SK-N-SH (cell line): ENCODE measurements at regions not wholly inside any gene's neighbourhood (a gene's known extent, or its start where the extent isn't known, plus 50 kb on each side); places are given as distances from the start of the nearest gene placed in this dataset.

Source experiments
- CTCF ChIA-PET: fragments of 300-600, 350-600 bp; formaldehyde crosslinking; extraction: SDS; loops from one replicate; lab custom pipeline; 2021; lab: Yijun Ruan, JAX
- POLR2A ChIA-PET: fragments of 350-600 bp; sonication (Branson Sonifier 250); formaldehyde crosslinking; extraction: SDS; loops from one replicate; lab custom pipeline; 2020; ENCODE audit warnings: antibody characterized with exemption, inconsistent platforms; lab: Yijun Ruan, JAX
- DNase-seq: peaks from one replicate; pipeline ENCODE4 v3.0.0; 2012
- H2AFZ ChIP-seq: fragments of 200-600 bp; sonication (generic); 2 replicates; pipeline ENCODE4 v1.8.1; 2016; ENCODE audit warnings: antibody characterized with exemption, mild to moderate bottlenecking, low read depth
- H3F3A ChIP-seq: fragments of 200-600 bp; sonication (generic); replicated peaks from 2 replicates; pipeline ENCODE3; 2016; ENCODE audit warnings: antibody characterized with exemption, mild to moderate bottlenecking; ENCODE audit not compliant: insufficient read depth
- H3K27ac ChIP-seq, 2 experiments: fragments of 200-500 bp in 1 of 2; fragments of 200-600 bp in 1 of 2; sonication (Bioruptor generic) in 1 of 2; sonication (generic), shearing (Covaris generic) in 1 of 2; 2 replicates each; pipeline versions ENCODE4 v1.5.1 to v1.6.1; 2014 to 2016; ENCODE audit warnings: low read depth in 2 of 2, inconsistent platforms in 1 of 2, low read length in 1 of 2, mild to moderate bottlenecking in 1 of 2, mixed read lengths in 1 of 2
- H3K27me3 ChIP-seq: fragments of 200-600 bp; sonication (generic), shearing (Covaris generic); 2 replicates; pipeline ENCODE4 v1.6.1; 2016; ENCODE audit warnings: mixed run types; ENCODE audit not compliant: insufficient read depth
- H3K36me3 ChIP-seq, 2 experiments: fragments of 200-500 bp in 1 of 2; fragments of 200-600 bp in 1 of 2; sonication (Bioruptor generic) in 1 of 2; sonication (generic) in 1 of 2; replicated peaks in 1 of 2; 2 replicates each; pipeline versions ENCODE3 to v1.5.1; 2014 to 2016; ENCODE audit warnings: low read length in 1 of 2, mild to moderate bottlenecking in 1 of 2; ENCODE audit not compliant: insufficient read depth in 2 of 2, control insufficient read depth in 1 of 2
- H3K4me1 ChIP-seq, 2 experiments: fragments of 200-500 bp in 1 of 2; fragments of 200-600 bp in 1 of 2; sonication (Bioruptor generic) in 1 of 2; sonication (generic), shearing (Covaris generic) in 1 of 2; 2 replicates each; pipeline versions ENCODE4 v1.5.1 to v1.6.1; 2014 to 2016; ENCODE audit warnings: low read depth in 1 of 2, low read length in 1 of 2, mixed run types in 1 of 2; ENCODE audit not compliant: insufficient read depth in 2 of 2, control insufficient read depth in 1 of 2
- H3K4me2 ChIP-seq: fragments of 200-600 bp; sonication (generic), shearing (Covaris generic); 2 replicates; pipeline ENCODE4 v1.6.1; 2017; ENCODE audit warnings: mixed run types
- H3K4me3 ChIP-seq, 2 experiments: fragments of 200-500 bp in 1 of 2; fragments of 200-600 bp in 1 of 2; sonication (Bioruptor generic) in 1 of 2; sonication (generic), shearing (Covaris generic) in 1 of 2; 2 replicates each; pipeline versions ENCODE4 v1.5.1 to v1.8.1; 2014 to 2016; ENCODE audit warnings: low read depth in 2 of 2, inconsistent platforms in 1 of 2, low read length in 1 of 2, mild to moderate bottlenecking in 1 of 2, mixed read lengths in 1 of 2, moderate library complexity in 1 of 2
- H3K79me2 ChIP-seq: fragments of 200-600 bp; sonication (generic); 2 replicates; pipeline ENCODE4 v1.8.1; 2017; ENCODE audit warnings: mild to moderate bottlenecking; ENCODE audit not compliant: insufficient read depth
- H3K9ac ChIP-seq: fragments of 200-600 bp; sonication (generic); 2 replicates; pipeline ENCODE4 v1.6.1; 2017; ENCODE audit warnings: mixed run types
- H3K9me2 ChIP-seq: fragments of 200-600 bp; sonication (generic); 2 replicates; pipeline ENCODE4 v1.6.1; 2017; ENCODE audit warnings: mixed run types
- H3K9me3 ChIP-seq: fragments of 200-600 bp; sonication (generic); 2 replicates; pipeline ENCODE4 v1.6.1; 2017; ENCODE audit warnings: mixed run types, mild to moderate bottlenecking, moderate library complexity
- H4K20me1 ChIP-seq: fragments of 200-600 bp; sonication (generic); 2 replicates; pipeline ENCODE4 v1.6.1; 2017; ENCODE audit warnings: mild to moderate bottlenecking, mixed run types; ENCODE audit not compliant: insufficient read depth
- CHD2 ChIP-seq: fragments of 150-350 bp; IDR thresholded peaks from 2 replicates; pipeline ENCODE4 v1.6.1; 2018; ENCODE audit warnings: low read length; ENCODE audit not compliant: partially characterized antibody
- EP300 ChIP-seq, 2 experiments: IDR thresholded peaks; 2 replicates each; pipeline versions ENCODE4 v1.4.0 to v1.6.1; 2012; ENCODE audit warnings: borderline replicate concordance in 1 of 2, low read depth in 1 of 2, low read length in 1 of 2
- FOSL2 ChIP-seq: IDR thresholded peaks from 2 replicates; pipeline ENCODE4 v1.4.0; 2012; ENCODE audit warnings: low read depth, mild to moderate bottlenecking, moderate library complexity, borderline replicate concordance
- FOXJ3 ChIP-seq: sonication (generic); formaldehyde crosslinking; IDR thresholded peaks from 2 replicates; pipeline ENCODE4 v1.5.1; 2020; ENCODE audit warnings: mild to moderate bottlenecking, missing genetic modification reagents
- GABPA ChIP-seq: IDR thresholded peaks from 2 replicates; pipeline ENCODE4 v1.4.0; 2012; ENCODE audit warnings: low read depth, mild to moderate bottlenecking
- JUND ChIP-seq: IDR thresholded peaks from 2 replicates; pipeline ENCODE4 v1.4.0; 2012
- MAX ChIP-seq: IDR thresholded peaks from 2 replicates; pipeline ENCODE4 v1.4.0; 2012; ENCODE audit warnings: low read depth
- MEF2A ChIP-seq: IDR thresholded peaks from 2 replicates; pipeline ENCODE4 v1.4.0; 2012; ENCODE audit warnings: low read depth, borderline replicate concordance
- MXI1 ChIP-seq: IDR thresholded peaks from 2 replicates; pipeline ENCODE4 v1.6.1; 2012; ENCODE audit warnings: mild to moderate bottlenecking, low read depth, low read length, improper control_type of control experiment
- PBX3 ChIP-seq: IDR thresholded peaks from 2 replicates; pipeline ENCODE4; 2012
- RAD21 ChIP-seq: IDR thresholded peaks from 2 replicates; pipeline ENCODE4 v1.6.1; 2012; ENCODE audit warnings: mild to moderate bottlenecking, low read length
- SIN3A ChIP-seq: IDR thresholded peaks from 2 replicates; pipeline ENCODE4 v1.6.1; 2012; ENCODE audit warnings: low read depth, mild to moderate bottlenecking, low read length, moderate library complexity, borderline replicate concordance
- TCF12 ChIP-seq: IDR thresholded peaks from 2 replicates; pipeline ENCODE4 v1.4.0; 2012
- TEAD4 ChIP-seq: IDR thresholded peaks from 2 replicates; pipeline ENCODE4 v1.4.0; 2012; ENCODE audit warnings: mild to moderate bottlenecking, borderline replicate concordance; ENCODE audit not compliant: insufficient read depth
- YY1 ChIP-seq: IDR thresholded peaks from 2 replicates; pipeline ENCODE4 v1.4.0; 2012; ENCODE audit warnings: low read depth, mild to moderate bottlenecking
- ZBTB33 ChIP-seq: IDR thresholded peaks from 2 replicates; pipeline ENCODE4 v1.4.0; 2012; ENCODE audit warnings: low read depth, borderline replicate concordance
- WGBS: methylation state at CpG from one replicate; pipeline ENCODE4 v1.1.6; 2017; ENCODE audit warnings: low lambda C conversion rate; 5-methylcytosine and 5-hydroxymethylcytosine counted together

GRCh38 chr16:86410529-86410928 lies 99.8 kb upstream of the FOXF1 start:
- H3K36me3 ChIP-seq = no peaks in the 10 kb centered on the region
- TF ChIP-seq ZBTB33 (no peak), TCF12 (no peak)
- TF ChIP-seq, all 33 proteins: peak for 0
- CTCF ChIA-PET = no interaction called here
- 33% methylated on average over 5 of the region's 5 CpGs for WGBS
- Histone ChIP-seq H3K9ac (no peak overlapping the region), H2AFZ (no peak overlapping the region), H3F3A (no peaks in the 10 kb centered on the region), H3K9me2 (no peaks in the 10 kb centered on the region), H3K4me2 (no peak overlapping the region), H4K20me1 (no peaks in the 10 kb centered on the region), H3K79me2 (no peaks in the 10 kb centered on the region), H3K4me3 (no peak overlapping the region), H3K27ac (no peak overlapping the region), H3K27me3 (peaks cover 16% of the 10 kb centered on the region; the same call in 1 of the 2 replicates), H3K4me1 (no peaks in the 10 kb centered on the region), H3K9me3 (no peaks in the 10 kb centered on the region)
- POLR2A ChIA-PET = no interaction called here
- no peak for DNase-seq

GRCh38 chr16:86411897-86412296 lies 98.4 kb upstream of the FOXF1 start:
- WGBS = 9% methylated on average over 7 of the region's 7 CpGs

GRCh38 chr16:86414991-86415740 lies 95.2 kb upstream of the FOXF1 start:
- Histone ChIP-seq H2AFZ (no peak overlapping the region), H3K27me3 (peaks cover 28% of the 10 kb centered on the region), H3K36me3 (no peaks in the 10 kb centered on the region), H3K9me2 (no peaks in the 10 kb centered on the region), H3K4me2 (no peak overlapping the region), H4K20me1 (no peaks in the 10 kb centered on the region), H3K9ac (no peak overlapping the region), H3K9me3 (no peaks in the 10 kb centered on the region), H3K27ac (no peak overlapping the region), H3F3A (no peaks in the 10 kb centered on the region), H3K79me2 (no peaks in the 10 kb centered on the region), H3K4me1 (no peaks in the 10 kb centered on the region), H3K4me3 (no peak overlapping the region)
- whole genome bisulfite sequencing = 16% methylated on average over 9 of the region's 9 CpGs
- POLR2A ChIA-PET = no interaction called here
- DNase-seq = no peak
- CTCF ChIA-PET = no interaction called here
- TF ChIP-seq MXI1 (no peak), ZBTB33 (no peak), YY1 (no peak), FOSL2 (no peak), CHD2 (no peak), GABPA (no peak), TEAD4 (no peak), EP300 (IDR thresholded peaks at IDR 0.05; ENCODE audit: borderline replicate concordance in 1 of 2, low read depth in 1 of 2, low read length in 1 of 2) (no peak), JUND (no peak), FOXJ3 (CRISPR knock-in tag) (no peak), SIN3A (no peak), MEF2A (no peak), TCF12 (no peak), PBX3 (no peak), RAD21 (no peak)

More at GRCh38 chr16:86411897-86412296, 98.4 kb upstream of the FOXF1 start:
- Histone ChIP-seq H4K20me1 (no peaks in the 10 kb centered on the region), H2AFZ (no peak overlapping the region), H3K9ac (no peak overlapping the region), H3F3A (no peaks in the 10 kb centered on the region), H3K79me2 (no peaks in the 10 kb centered on the region), H3K27ac (no peak overlapping the region), H3K36me3 (no peaks in the 10 kb centered on the region), H3K4me2 (no peak overlapping the region), H3K9me3 (no peaks in the 10 kb centered on the region), H3K27me3 (peaks cover 27% of the 10 kb centered on the region), H3K4me1 (no peaks in the 10 kb centered on the region), H3K9me2 (no peaks in the 10 kb centered on the region), H3K4me3 (no peak overlapping the region)
- CTCF ChIA-PET = no interaction called here
- TF ChIP-seq GABPA = no peak
- no peak for TF ChIP-seq JUND
- TF ChIP-seq FOSL2 = no peak
- TF ChIP-seq MAX = no peak
- DNase-seq = no peak
- POLR2A ChIA-PET = no interaction called here
